ENCODE measurements at regions not wholly inside any gene's neighbourhood (a gene's known extent, or its start where the extent isn't known, plus 50 kb on each side); places are given as distances from the start of the nearest gene placed in this dataset.

DNA sequence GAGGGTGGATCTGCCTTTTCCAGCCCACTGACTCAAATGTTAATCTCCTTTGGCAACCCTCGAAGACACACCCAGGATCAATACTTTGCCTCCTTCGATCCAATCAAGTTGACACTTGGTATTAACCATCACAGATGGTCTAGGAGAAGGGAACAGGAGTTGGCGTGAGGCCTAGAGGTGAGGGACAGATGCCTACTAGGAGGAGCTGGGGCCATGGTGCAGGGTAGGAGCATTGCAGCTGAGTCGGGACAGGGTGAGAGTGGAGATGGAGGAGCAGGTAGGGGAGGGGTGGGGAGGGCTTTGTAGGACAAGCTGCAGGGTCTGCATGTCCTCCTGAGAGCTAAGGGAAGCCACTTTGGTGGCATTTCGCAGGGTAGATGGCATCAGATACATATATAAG lies 140.0 kb downstream of the VAPA start:
- Mint-ChIP-seq H3K4me3 (ENCODE audit: unreplicated experiment) (no peak overlapping the region), H3K27me3 (ENCODE audit: insufficient read depth, unreplicated experiment) (no peaks in the 10 kb centered on the region), H3K27ac (ENCODE audit: low read depth, unreplicated experiment) (no peak overlapping the region), H3K36me3 (ENCODE audit: insufficient read depth, unreplicated experiment) (no peaks in the 10 kb centered on the region), H3K4me1 (ENCODE audit: insufficient read depth, unreplicated experiment) (peaks cover 19% of the 10 kb centered on the region), H3K9me3 (ENCODE audit: unreplicated experiment) (no peaks in the 10 kb centered on the region)
- BruUV-seq (replicated peaks), result no TSS peak
- DNase-seq (ENCODE audit: unreplicated experiment), result no peak
- ChIA-PET CTCF (interaction anchor here (0.6 kb wide), 1 partner anchor 98 kb away, joined by 3 read pairs; no protein-coding TSS in a partner anchor), POLR2A (interaction anchor here (0.6 kb wide), 1 partner anchor 10 kb away, joined by 3 read pairs; no protein-coding TSS in a partner anchor)
- intact Hi-C loops (cut with micrococcal nuclease), result no loop called here
- TF ChIP-seq, protein P1, sequence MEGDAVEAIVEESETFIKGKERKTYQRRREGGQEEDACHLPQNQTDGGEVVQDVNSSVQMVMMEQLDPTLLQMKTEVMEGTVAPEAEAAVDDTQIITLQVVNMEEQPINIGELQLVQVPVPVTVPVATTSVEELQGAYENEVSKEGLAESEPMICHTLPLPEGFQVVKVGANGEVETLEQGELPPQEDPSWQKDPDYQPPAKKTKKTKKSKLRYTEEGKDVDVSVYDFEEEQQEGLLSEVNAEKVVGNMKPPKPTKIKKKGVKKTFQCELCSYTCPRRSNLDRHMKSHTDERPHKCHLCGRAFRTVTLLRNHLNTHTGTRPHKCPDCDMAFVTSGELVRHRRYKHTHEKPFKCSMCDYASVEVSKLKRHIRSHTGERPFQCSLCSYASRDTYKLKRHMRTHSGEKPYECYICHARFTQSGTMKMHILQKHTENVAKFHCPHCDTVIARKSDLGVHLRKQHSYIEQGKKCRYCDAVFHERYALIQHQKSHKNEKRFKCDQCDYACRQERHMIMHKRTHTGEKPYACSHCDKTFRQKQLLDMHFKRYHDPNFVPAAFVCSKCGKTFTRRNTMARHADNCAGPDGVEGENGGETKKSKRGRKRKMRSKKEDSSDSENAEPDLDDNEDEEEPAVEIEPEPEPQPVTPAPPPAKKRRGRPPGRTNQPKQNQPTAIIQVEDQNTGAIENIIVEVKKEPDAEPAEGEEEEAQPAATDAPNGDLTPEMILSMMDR (IDR thresholded peaks at IDR 0.05; ENCODE audit: unreplicated experiment), result no peak

DNA sequence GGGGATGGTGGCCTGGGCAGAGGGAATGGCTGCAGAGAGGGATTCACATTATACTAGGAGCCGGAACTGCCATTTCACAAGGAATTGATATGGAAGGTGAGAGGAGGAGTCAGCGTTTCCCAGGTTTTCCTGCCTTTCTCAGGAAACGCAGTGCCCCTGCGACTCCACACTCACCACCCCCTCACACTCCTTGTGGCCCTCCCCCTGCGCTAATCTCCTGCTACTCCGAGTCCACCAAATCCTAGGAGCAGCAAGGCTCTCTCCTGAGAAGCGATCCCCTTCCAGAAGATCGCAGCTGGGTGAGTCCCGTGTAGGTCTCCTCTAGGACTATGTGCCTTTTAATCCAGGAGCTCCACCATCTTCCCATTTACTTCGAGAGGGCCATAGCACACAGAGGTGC lies 140.6 kb downstream of the VAPA start:
- Mint-ChIP-seq H3K27me3 (ENCODE audit: insufficient read depth, unreplicated experiment) (no peaks in the 10 kb centered on the region), H3K36me3 (ENCODE audit: insufficient read depth, unreplicated experiment) (no peaks in the 10 kb centered on the region), H3K4me1 (ENCODE audit: insufficient read depth, unreplicated experiment) (peaks cover 21% of the 10 kb centered on the region), H3K27ac (ENCODE audit: low read depth, unreplicated experiment) (no peak overlapping the region), H3K9me3 (ENCODE audit: unreplicated experiment) (no peaks in the 10 kb centered on the region), H3K4me3 (ENCODE audit: unreplicated experiment) (no peak overlapping the region)
- no TSS peak for BruUV-seq (replicated peaks)
- no peak for DNase-seq (ENCODE audit: unreplicated experiment)
- ChIA-PET POLR2A (interaction anchor here (0.6 kb wide), 1 partner anchor 10 kb away, joined by 3 read pairs; no protein-coding TSS in a partner anchor), CTCF (interaction anchor here (0.6 kb wide), 1 partner anchor 97 kb away, joined by 3 read pairs; no protein-coding TSS in a partner anchor)
- intact Hi-C loops (cut with micrococcal nuclease), result no loop called here
- TF ChIP-seq, protein P1 (IDR thresholded peaks at IDR 0.05; ENCODE audit: unreplicated experiment), result no peak

DNA sequence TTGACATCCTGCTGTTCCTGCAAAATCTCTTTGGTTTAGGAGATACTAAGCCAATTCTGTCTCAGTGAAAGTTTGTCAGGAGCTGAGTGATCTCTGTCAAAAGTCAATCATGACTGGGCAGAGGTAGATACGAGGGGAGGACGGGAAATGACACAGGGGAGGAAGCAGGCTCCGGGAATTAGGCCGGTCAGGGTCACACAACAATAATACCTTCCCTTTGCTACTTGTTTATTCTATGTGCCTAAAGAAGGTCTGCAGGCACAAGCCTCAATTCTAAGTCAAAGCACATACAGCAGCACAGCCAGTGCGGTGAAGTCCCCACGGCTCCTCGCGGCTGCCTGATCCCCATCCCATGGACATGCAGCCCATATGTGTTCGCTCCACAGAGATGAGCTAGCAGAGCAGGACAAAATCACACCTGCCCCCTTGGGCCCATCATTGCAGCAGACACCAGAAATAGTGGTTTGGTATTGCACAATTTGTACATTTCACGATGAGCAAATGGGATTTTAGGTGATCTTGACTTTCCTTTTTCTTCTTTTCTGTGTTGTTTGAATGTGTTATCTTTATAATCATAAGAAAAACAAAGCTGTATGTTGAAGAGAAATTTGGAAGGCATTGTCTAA lies 141.4 kb downstream of the VAPA start:
- TF ChIP-seq, protein P1 (IDR thresholded peaks at IDR 0.05; ENCODE audit: unreplicated experiment), result no peak
- intact Hi-C loops (cut with micrococcal nuclease), result no loop called here
- Mint-ChIP-seq H3K27ac (ENCODE audit: low read depth, unreplicated experiment) (no peak overlapping the region), H3K9me3 (ENCODE audit: unreplicated experiment) (no peaks in the 10 kb centered on the region), H3K4me1 (ENCODE audit: insufficient read depth, unreplicated experiment) (peaks cover 21% of the 10 kb centered on the region), H3K4me3 (ENCODE audit: unreplicated experiment) (no peak overlapping the region), H3K36me3 (ENCODE audit: insufficient read depth, unreplicated experiment) (no peaks in the 10 kb centered on the region), H3K27me3 (ENCODE audit: insufficient read depth, unreplicated experiment) (no peaks in the 10 kb centered on the region)
- CTCF ChIA-PET, result interaction anchor here (0.6 kb wide), 1 partner anchor 750 kb away, joined by 3 read pairs; no protein-coding TSS in a partner anchor
- BruUV-seq (replicated peaks), result no TSS peak
- POLR2A ChIA-PET, result no interaction called here
- DNase-seq (ENCODE audit: unreplicated experiment), result no peak

DNA sequence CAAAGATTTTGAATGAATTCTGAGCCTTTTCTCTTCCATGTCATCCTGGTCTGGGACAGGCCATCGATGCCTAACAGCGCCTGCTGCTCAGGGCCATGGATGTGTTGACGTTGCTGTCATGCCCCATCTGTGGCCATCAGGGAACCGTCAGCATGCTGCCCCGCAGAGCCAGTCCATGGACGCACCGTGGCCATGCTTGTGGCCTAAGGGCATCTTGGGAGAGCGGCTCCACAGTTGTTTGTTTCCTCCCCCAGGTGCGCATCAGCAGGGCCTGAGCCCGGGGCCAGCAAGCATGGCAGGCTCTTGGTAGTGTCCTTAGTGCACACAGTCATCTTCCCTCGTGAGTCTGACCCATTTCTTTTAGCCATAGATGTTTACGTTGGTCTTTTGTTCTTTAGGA lies 142.7 kb downstream of the VAPA start:
- no TSS peak for BruUV-seq (replicated peaks)
- intact Hi-C loops (cut with micrococcal nuclease), result no loop called here
- no peaks in the 10 kb centered on the region for H3K27me3 Mint-ChIP-seq (ENCODE audit: insufficient read depth, unreplicated experiment)
- no peak overlapping the region for H3K4me3 Mint-ChIP-seq (ENCODE audit: unreplicated experiment)
- DNase-seq (ENCODE audit: unreplicated experiment), result no peak
- H3K4me1 Mint-ChIP-seq (ENCODE audit: insufficient read depth, unreplicated experiment), result peaks cover 21% of the 10 kb centered on the region
- CTCF ChIA-PET, result no interaction called here
- TF ChIP-seq, protein P1 (IDR thresholded peaks at IDR 0.05; ENCODE audit: unreplicated experiment), result no peak
- no peak overlapping the region for H3K27ac Mint-ChIP-seq (ENCODE audit: low read depth, unreplicated experiment)
- H3K36me3 Mint-ChIP-seq (ENCODE audit: insufficient read depth, unreplicated experiment), result no peaks in the 10 kb centered on the region
- H3K9me3 Mint-ChIP-seq (ENCODE audit: unreplicated experiment), result no peaks in the 10 kb centered on the region
- POLR2A ChIA-PET, result no interaction called here
